ENCODE measurements at regions not wholly inside any gene's neighbourhood (a gene's known extent, or its start where the extent isn't known, plus 50 kb on each side); places are given as distances from the start of the nearest gene placed in this dataset.

DNA sequence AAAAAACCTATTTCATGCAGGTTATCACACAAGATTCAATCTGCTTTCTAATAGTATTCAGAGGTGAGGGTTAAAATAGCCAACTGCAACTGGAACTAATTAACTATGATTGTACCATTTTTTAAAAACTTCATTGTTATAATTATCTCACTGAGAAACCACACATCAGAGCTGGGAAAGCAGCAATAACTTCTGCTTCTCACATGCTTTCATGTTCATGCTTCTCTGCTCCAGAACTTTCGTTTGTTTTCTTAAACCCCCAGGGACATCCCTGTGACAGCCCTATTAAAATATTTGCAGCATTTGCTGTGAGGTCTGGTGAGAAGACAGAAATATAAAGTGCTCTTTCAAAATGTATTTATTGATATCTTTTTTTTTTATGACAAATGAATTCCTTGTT lies 389.0 kb upstream of the SORCS1 start:
- no TSS peak for BruUV-seq (replicated peaks)
- Histone ChIP-seq H3K4me1 (no peaks in the 10 kb centered on the region), H3K4me3 (ENCODE audit: low read depth, low read length) (no peak overlapping the region), H3K36me3 (ENCODE audit: control insufficient read depth, insufficient read depth, low read length) (no peaks in the 10 kb centered on the region), H3K27me3 (replicated peaks; ENCODE audit: control insufficient read depth, insufficient read depth, low read length) (no peaks in the 10 kb centered on the region), H3K9me3 (no peaks in the 10 kb centered on the region)
- DNase-seq, result no peak
- Mint-ChIP-seq H3K27ac (ENCODE audit: unreplicated experiment) (no peak overlapping the region), H3K27me3 (ENCODE audit: insufficient read depth, unreplicated experiment) (peaks cover 2% of the 10 kb centered on the region), H3K9me3 (ENCODE audit: unreplicated experiment) (no peaks in the 10 kb centered on the region), H3K36me3 (ENCODE audit: insufficient read depth, unreplicated experiment) (no peaks in the 10 kb centered on the region), H3K4me3 (ENCODE audit: unreplicated experiment) (no peak overlapping the region), H3K4me1 (ENCODE audit: low read depth, unreplicated experiment) (no peaks in the 10 kb centered on the region)
- intact Hi-C loops (cut with micrococcal nuclease; ENCODE audit: unreplicated experiment), result no loop called here
- ChIA-PET CTCF (no interaction called here), POLR2A (no interaction called here)
- TF ChIP-seq, protein P1, sequence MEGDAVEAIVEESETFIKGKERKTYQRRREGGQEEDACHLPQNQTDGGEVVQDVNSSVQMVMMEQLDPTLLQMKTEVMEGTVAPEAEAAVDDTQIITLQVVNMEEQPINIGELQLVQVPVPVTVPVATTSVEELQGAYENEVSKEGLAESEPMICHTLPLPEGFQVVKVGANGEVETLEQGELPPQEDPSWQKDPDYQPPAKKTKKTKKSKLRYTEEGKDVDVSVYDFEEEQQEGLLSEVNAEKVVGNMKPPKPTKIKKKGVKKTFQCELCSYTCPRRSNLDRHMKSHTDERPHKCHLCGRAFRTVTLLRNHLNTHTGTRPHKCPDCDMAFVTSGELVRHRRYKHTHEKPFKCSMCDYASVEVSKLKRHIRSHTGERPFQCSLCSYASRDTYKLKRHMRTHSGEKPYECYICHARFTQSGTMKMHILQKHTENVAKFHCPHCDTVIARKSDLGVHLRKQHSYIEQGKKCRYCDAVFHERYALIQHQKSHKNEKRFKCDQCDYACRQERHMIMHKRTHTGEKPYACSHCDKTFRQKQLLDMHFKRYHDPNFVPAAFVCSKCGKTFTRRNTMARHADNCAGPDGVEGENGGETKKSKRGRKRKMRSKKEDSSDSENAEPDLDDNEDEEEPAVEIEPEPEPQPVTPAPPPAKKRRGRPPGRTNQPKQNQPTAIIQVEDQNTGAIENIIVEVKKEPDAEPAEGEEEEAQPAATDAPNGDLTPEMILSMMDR (IDR thresholded peaks at IDR 0.05; ENCODE audit: insufficient read depth in 1 of 2, low read depth in 1 of 2, low read length in 1 of 2, severe bottlenecking in 1 of 2, unreplicated experiment in 1 of 2), result no peak

DNA sequence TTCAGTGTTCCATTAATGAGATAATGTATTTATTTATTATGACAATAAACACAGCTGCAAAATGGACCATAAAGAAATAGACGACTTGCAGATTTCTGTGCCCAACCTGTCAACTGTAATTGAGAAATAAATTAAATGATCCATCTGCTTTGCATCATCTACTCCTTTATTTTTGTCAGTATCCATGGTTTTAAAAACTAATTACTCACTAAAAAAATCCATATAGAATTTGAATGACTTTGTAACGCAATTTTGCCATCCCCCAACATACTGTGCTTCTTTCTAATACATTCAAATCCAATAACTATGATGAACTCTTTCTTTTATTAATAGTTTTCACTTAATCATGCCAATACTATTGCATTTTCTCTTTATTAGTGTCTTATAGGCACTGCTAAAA lies 388.5 kb upstream of the SORCS1 start:
- DNase-seq, result no peak
- no peaks in the 10 kb centered on the region for H3K36me3 ChIP-seq (ENCODE audit: control insufficient read depth, insufficient read depth, low read length)
- TF ChIP-seq, protein P1 (IDR thresholded peaks at IDR 0.05; ENCODE audit: insufficient read depth in 1 of 2, low read depth in 1 of 2, low read length in 1 of 2, severe bottlenecking in 1 of 2, unreplicated experiment in 1 of 2), result no peak
- no peak overlapping the region for H3K4me3 ChIP-seq (ENCODE audit: low read depth, low read length)
- Mint-ChIP-seq H3K4me1 (ENCODE audit: low read depth, unreplicated experiment) (no peaks in the 10 kb centered on the region), H3K36me3 (ENCODE audit: insufficient read depth, unreplicated experiment) (no peaks in the 10 kb centered on the region), H3K4me3 (ENCODE audit: unreplicated experiment) (no peak overlapping the region), H3K27ac (ENCODE audit: unreplicated experiment) (no peak overlapping the region), H3K9me3 (ENCODE audit: unreplicated experiment) (no peaks in the 10 kb centered on the region), H3K27me3 (ENCODE audit: insufficient read depth, unreplicated experiment) (peaks cover 2% of the 10 kb centered on the region)
- ChIA-PET CTCF (no interaction called here), POLR2A (no interaction called here)
- no peaks in the 10 kb centered on the region for H3K4me1 ChIP-seq
- intact Hi-C loops (cut with micrococcal nuclease; ENCODE audit: unreplicated experiment), result no loop called here
- H3K9me3 ChIP-seq, result no peaks in the 10 kb centered on the region
- H3K27me3 ChIP-seq (replicated peaks; ENCODE audit: control insufficient read depth, insufficient read depth, low read length), result no peaks in the 10 kb centered on the region
- BruUV-seq (replicated peaks), result no TSS peak

DNA sequence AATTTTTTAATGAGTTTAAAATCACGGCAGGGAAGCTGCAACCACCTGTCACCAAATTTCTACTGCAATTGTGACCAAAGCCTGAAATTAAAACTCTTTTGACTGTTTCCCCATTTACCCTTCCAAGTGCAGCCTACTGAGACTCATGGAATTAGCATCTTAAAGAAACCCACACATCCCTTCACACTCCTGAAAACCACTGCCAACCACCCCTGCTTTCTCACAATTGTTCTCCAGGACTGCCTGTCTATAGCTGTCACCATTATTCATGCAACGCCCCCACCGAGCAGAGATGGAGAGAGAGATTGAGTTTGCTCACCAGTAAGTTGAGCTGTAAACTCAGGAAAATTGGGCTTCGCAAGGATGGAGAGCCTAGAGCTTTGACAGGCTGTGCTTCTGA lies 383.8 kb upstream of the SORCS1 start:
- no peak overlapping the region for H3K27ac Mint-ChIP-seq (ENCODE audit: unreplicated experiment)
- no peaks in the 10 kb centered on the region for H3K27me3 Mint-ChIP-seq (ENCODE audit: insufficient read depth, unreplicated experiment)
- no peaks in the 10 kb centered on the region for H3K4me1 ChIP-seq
- no TSS peak for BruUV-seq (replicated peaks)
- H3K36me3 ChIP-seq (ENCODE audit: control insufficient read depth, insufficient read depth, low read length), result no peaks in the 10 kb centered on the region
- no peaks in the 10 kb centered on the region for H3K9me3 Mint-ChIP-seq (ENCODE audit: unreplicated experiment)
- POLR2A ChIA-PET, result no interaction called here
- no peak overlapping the region for H3K4me3 ChIP-seq (ENCODE audit: low read depth, low read length)
- CTCF ChIA-PET, result no interaction called here
- no peaks in the 10 kb centered on the region for H3K9me3 ChIP-seq
- intact Hi-C loops (cut with micrococcal nuclease; ENCODE audit: unreplicated experiment), result no loop called here
- TF ChIP-seq, protein P1 (IDR thresholded peaks at IDR 0.05; ENCODE audit: insufficient read depth in 1 of 2, low read depth in 1 of 2, low read length in 1 of 2, severe bottlenecking in 1 of 2, unreplicated experiment in 1 of 2), result no peak
- H3K36me3 Mint-ChIP-seq (ENCODE audit: insufficient read depth, unreplicated experiment), result no peaks in the 10 kb centered on the region
- H3K27me3 ChIP-seq (replicated peaks; ENCODE audit: control insufficient read depth, insufficient read depth, low read length), result no peaks in the 10 kb centered on the region
- no peak for DNase-seq
- H3K4me3 Mint-ChIP-seq (ENCODE audit: unreplicated experiment), result no peak overlapping the region
- no peaks in the 10 kb centered on the region for H3K4me1 Mint-ChIP-seq (ENCODE audit: low read depth, unreplicated experiment)
